GM12878 (cell line): ENCODE measurements at regions not wholly inside any gene's neighbourhood (a gene's known extent, or its start where the extent isn't known, plus 50 kb on each side); places are given as distances from the start of the nearest gene placed in this dataset.

Source experiments
- ASH2L ChIP-seq: fragments of 300-600, 200-600 bp; sonication (generic); IDR thresholded peaks from 2 replicates; pipeline ENCODE4 v1.6.1; 2017; ENCODE audit warnings: low read depth, mild to moderate bottlenecking, borderline replicate concordance
- FOXK2 ChIP-seq: fragments of 450-650 bp; IDR thresholded peaks from 2 replicates; pipeline ENCODE4 v1.6.1; 2017; ENCODE audit warnings: mild to moderate bottlenecking, moderate library complexity
- HDAC6 ChIP-seq: fragments of 200-600 bp; sonication (generic); IDR thresholded peaks from one replicate; pipeline ENCODE4 v1.8.0; 2017; ENCODE audit warnings: antibody characterized with exemption; ENCODE audit not compliant: unreplicated experiment
- NFYB ChIP-seq: IDR thresholded peaks from 2 replicates; pipeline ENCODE4 v1.6.1; 2011; ENCODE audit warnings: low read depth, mild to moderate bottlenecking, low read length, improper control_type of control experiment, moderate library complexity; ENCODE audit not compliant: insufficient read depth
- POLR2A ChIP-seq: IDR thresholded peaks from 2 replicates; pipeline ENCODE4 v1.6.1; 2011; ENCODE audit warnings: low read depth, mild to moderate bottlenecking, low read length
- POLR2AphosphoS5 ChIP-seq: IDR thresholded peaks from 2 replicates; pipeline ENCODE4 v1.6.1; 2011; ENCODE audit warnings: mild to moderate bottlenecking, low read length, inconsistent platforms
- SRF ChIP-seq, 2 experiments: IDR thresholded peaks; 2 replicates each; pipeline ENCODE4 v1.6.1; 2011; ENCODE audit warnings: low read depth in 2 of 2, low read length in 2 of 2, mild to moderate bottlenecking in 1 of 2, moderate library complexity in 1 of 2
- TF ChIP-seq, protein P1 (sequence below): IDR thresholded peaks from 2 replicates; pipeline ENCODE4 v1.6.1; 2012; ENCODE audit warnings: low read depth, low read length, improper control_type of control experiment
- TF ChIP-seq, protein P2 (sequence below): IDR thresholded peaks from 2 replicates; pipeline ENCODE4 v1.6.1; 2012; ENCODE audit warnings: mild to moderate bottlenecking, low read depth, low read length
- TF ChIP-seq, protein P3 (sequence below): fragments of 450-650 bp; IDR thresholded peaks from 2 replicates; pipeline ENCODE4 v1.6.1; 2014; ENCODE audit warnings: mild to moderate bottlenecking
- TF ChIP-seq, protein P4 (sequence below): IDR thresholded peaks from 2 replicates; pipeline ENCODE4 v1.6.1; 2011; ENCODE audit warnings: low read depth, mild to moderate bottlenecking, low read length, moderate library complexity, borderline replicate concordance; ENCODE audit errors: extremely low read depth
- TF ChIP-seq, protein P5 (sequence below): IDR thresholded peaks from 2 replicates; pipeline ENCODE4 v1.6.1; 2012; ENCODE audit warnings: low read length, inconsistent platforms
- TF ChIP-seq, protein P6 (sequence below), 3 experiments: IDR thresholded peaks in 2 of 3; conservative IDR thresholded peaks in 1 of 3; 2 replicates each; pipeline ENCODE4 v1.5.1; 2011; ENCODE audit warnings: low read depth in 3 of 3, low read length in 3 of 3, mild to moderate bottlenecking in 3 of 3, control low read depth in 2 of 3, moderate library complexity in 2 of 3, inconsistent platforms in 1 of 3, mixed read lengths in 1 of 3; ENCODE audit not compliant: control insufficient read depth in 2 of 3, insufficient read depth in 1 of 3; ENCODE audit errors: extremely low read depth in 1 of 3

DNA sequence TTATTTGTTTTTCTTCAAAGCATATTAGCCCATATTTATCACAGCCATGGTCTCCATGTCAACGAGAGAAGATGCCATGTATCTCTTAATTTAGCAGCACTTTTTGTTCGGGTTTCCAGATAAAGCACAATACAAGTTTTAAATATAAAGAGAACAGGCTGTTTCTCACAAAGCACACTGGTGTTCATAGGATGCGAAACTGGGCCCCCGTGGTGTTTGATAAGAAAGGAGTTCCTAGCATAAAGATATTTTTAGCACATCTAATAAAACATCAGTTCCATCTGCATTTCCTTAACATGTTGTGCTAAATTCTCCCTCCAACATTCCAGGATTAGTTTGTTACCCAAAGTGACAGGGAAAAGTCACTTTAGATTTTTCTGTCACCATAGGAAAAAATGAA, 72.4 kb upstream of the EDNRB start:
- TF ChIP-seq, protein P1, sequence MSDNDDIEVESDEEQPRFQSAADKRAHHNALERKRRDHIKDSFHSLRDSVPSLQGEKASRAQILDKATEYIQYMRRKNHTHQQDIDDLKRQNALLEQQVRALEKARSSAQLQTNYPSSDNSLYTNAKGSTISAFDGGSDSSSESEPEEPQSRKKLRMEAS, result no peak
- TF ChIP-seq SRF (IDR thresholded peaks at IDR 0.05; ENCODE audit: low read depth in 2 of 2, low read length in 2 of 2), result no peak
- TF ChIP-seq, protein P2, sequence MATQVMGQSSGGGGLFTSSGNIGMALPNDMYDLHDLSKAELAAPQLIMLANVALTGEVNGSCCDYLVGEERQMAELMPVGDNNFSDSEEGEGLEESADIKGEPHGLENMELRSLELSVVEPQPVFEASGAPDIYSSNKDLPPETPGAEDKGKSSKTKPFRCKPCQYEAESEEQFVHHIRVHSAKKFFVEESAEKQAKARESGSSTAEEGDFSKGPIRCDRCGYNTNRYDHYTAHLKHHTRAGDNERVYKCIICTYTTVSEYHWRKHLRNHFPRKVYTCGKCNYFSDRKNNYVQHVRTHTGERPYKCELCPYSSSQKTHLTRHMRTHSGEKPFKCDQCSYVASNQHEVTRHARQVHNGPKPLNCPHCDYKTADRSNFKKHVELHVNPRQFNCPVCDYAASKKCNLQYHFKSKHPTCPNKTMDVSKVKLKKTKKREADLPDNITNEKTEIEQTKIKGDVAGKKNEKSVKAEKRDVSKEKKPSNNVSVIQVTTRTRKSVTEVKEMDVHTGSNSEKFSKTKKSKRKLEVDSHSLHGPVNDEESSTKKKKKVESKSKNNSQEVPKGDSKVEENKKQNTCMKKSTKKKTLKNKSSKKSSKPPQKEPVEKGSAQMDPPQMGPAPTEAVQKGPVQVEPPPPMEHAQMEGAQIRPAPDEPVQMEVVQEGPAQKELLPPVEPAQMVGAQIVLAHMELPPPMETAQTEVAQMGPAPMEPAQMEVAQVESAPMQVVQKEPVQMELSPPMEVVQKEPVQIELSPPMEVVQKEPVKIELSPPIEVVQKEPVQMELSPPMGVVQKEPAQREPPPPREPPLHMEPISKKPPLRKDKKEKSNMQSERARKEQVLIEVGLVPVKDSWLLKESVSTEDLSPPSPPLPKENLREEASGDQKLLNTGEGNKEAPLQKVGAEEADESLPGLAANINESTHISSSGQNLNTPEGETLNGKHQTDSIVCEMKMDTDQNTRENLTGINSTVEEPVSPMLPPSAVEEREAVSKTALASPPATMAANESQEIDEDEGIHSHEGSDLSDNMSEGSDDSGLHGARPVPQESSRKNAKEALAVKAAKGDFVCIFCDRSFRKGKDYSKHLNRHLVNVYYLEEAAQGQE, result no peak
- TF ChIP-seq, protein P3, sequence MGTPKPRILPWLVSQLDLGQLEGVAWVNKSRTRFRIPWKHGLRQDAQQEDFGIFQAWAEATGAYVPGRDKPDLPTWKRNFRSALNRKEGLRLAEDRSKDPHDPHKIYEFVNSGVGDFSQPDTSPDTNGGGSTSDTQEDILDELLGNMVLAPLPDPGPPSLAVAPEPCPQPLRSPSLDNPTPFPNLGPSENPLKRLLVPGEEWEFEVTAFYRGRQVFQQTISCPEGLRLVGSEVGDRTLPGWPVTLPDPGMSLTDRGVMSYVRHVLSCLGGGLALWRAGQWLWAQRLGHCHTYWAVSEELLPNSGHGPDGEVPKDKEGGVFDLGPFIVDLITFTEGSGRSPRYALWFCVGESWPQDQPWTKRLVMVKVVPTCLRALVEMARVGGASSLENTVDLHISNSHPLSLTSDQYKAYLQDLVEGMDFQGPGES, result no peak
- TF ChIP-seq POLR2A, result no peak
- TF ChIP-seq POLR2AphosphoS5, result no peak
- TF ChIP-seq, protein P4, sequence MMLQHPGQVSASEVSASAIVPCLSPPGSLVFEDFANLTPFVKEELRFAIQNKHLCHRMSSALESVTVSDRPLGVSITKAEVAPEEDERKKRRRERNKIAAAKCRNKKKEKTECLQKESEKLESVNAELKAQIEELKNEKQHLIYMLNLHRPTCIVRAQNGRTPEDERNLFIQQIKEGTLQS, result no peak
- no peak for TF ChIP-seq FOXK2
- no peak for TF ChIP-seq NFYB
- TF ChIP-seq, protein P5, sequence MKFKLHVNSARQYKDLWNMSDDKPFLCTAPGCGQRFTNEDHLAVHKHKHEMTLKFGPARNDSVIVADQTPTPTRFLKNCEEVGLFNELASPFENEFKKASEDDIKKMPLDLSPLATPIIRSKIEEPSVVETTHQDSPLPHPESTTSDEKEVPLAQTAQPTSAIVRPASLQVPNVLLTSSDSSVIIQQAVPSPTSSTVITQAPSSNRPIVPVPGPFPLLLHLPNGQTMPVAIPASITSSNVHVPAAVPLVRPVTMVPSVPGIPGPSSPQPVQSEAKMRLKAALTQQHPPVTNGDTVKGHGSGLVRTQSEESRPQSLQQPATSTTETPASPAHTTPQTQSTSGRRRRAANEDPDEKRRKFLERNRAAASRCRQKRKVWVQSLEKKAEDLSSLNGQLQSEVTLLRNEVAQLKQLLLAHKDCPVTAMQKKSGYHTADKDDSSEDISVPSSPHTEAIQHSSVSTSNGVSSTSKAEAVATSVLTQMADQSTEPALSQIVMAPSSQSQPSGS, result no peak
- no peak for TF ChIP-seq ASH2L
- TF ChIP-seq, protein P6, sequence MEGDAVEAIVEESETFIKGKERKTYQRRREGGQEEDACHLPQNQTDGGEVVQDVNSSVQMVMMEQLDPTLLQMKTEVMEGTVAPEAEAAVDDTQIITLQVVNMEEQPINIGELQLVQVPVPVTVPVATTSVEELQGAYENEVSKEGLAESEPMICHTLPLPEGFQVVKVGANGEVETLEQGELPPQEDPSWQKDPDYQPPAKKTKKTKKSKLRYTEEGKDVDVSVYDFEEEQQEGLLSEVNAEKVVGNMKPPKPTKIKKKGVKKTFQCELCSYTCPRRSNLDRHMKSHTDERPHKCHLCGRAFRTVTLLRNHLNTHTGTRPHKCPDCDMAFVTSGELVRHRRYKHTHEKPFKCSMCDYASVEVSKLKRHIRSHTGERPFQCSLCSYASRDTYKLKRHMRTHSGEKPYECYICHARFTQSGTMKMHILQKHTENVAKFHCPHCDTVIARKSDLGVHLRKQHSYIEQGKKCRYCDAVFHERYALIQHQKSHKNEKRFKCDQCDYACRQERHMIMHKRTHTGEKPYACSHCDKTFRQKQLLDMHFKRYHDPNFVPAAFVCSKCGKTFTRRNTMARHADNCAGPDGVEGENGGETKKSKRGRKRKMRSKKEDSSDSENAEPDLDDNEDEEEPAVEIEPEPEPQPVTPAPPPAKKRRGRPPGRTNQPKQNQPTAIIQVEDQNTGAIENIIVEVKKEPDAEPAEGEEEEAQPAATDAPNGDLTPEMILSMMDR (IDR thresholded peaks at IDR 0.05 in 2 of 3, conservative IDR thresholded peaks at IDR 0.05 in 1 of 3; ENCODE audit: control insufficient read depth in 2 of 3, extremely low read depth in 1 of 3, insufficient read depth in 1 of 3, low read depth in 3 of 3, low read length in 3 of 3), result no peak
- no peak for TF ChIP-seq HDAC6
